A673 (cell line): ENCODE measurements at regions not wholly inside any gene's neighbourhood (a gene's known extent, or its start where the extent isn't known, plus 50 kb on each side); places are given as distances from the start of the nearest gene placed in this dataset.
A peak's percentile ranks its signal among the peaks of the same experiment; 100 is the strongest.
"Not testable (repeated sequence)": the region's sequence is repeated elsewhere in the genome, so short reads cannot be mapped to it uniquely, and the experiment has no call there.

Experiments
- BruUV-seq: library from RNA; stranded (reverse); fragments of 400-500 nt; replicated peaks from 2 replicates; lab custom pipeline; 2021; lab: Mats Ljungman, UMichigan
- CTCF ChIA-PET: fragments of 300-600 bp; sonication (Branson Sonifier 250); formaldehyde crosslinking; loops from one replicate; lab custom pipeline; 2022; ENCODE audit warnings: antibody characterized with exemption; lab: Charles Lee
- POLR2A ChIA-PET: fragments of 300-600 bp; sonication (Branson Sonifier 250); formaldehyde crosslinking; loops from one replicate; lab custom pipeline; 2022; ENCODE audit warnings: antibody characterized with exemption; ENCODE audit not compliant: low non-redundant PET; lab: Charles Lee
- DNase-seq: peaks from one replicate; pipeline ENCODE4 v3.0.0-alpha.2; 2015; ENCODE audit warnings: low spot score
- H3K27ac ChIP-seq: fragments of 200-600 bp; sonication (generic); 2 replicates; pipeline ENCODE4 v1.5.1; 2016; ENCODE audit warnings: mixed run types, low read depth, mild to moderate bottlenecking, mixed read lengths, antibody characterized with exemption, low read length; ENCODE audit not compliant: poor library complexity, severe bottlenecking
- H3K27me3 ChIP-seq: fragments of 200-600 bp; sonication (generic); replicated peaks from 2 replicates; pipeline ENCODE4 v1.6.1; 2017; ENCODE audit warnings: mixed run types, low read depth, mild to moderate bottlenecking, mixed read lengths, antibody characterized with exemption, low read length; ENCODE audit not compliant: insufficient read depth, poor library complexity
- H3K36me3 ChIP-seq: fragments of 200-600 bp; sonication (generic); 2 replicates; pipeline ENCODE4 v1.6.1; 2016; ENCODE audit warnings: mixed run types, mild to moderate bottlenecking, mixed read lengths, antibody characterized with exemption, low read length; ENCODE audit not compliant: insufficient read depth, poor library complexity, severe bottlenecking
- H3K4me1 ChIP-seq: fragments of 200-600 bp; sonication (generic); 2 replicates; pipeline ENCODE4 v1.6.1; 2017; ENCODE audit warnings: mixed run types, mild to moderate bottlenecking, mixed read lengths, antibody characterized with exemption, low read length; ENCODE audit not compliant: insufficient read depth, poor library complexity, severe bottlenecking
- H3K4me3 ChIP-seq: fragments of 200-600 bp; sonication (generic); 2 replicates; pipeline ENCODE4 v1.5.1; 2016; ENCODE audit warnings: low read depth, mixed run types, mild to moderate bottlenecking, mixed read lengths, low read length; ENCODE audit not compliant: poor library complexity, severe bottlenecking
- H3K9me3 ChIP-seq: fragments of 200-600 bp; sonication (generic); 2 replicates; pipeline ENCODE4 v1.6.1; 2016; ENCODE audit warnings: mixed run types, low read depth, mild to moderate bottlenecking, mixed read lengths, antibody characterized with exemption, low read length; ENCODE audit not compliant: poor library complexity, severe bottlenecking
- intact Hi-C: fragments of 100-400 bp; cut with micrococcal nuclease; formaldehyde crosslinking; loops from one replicate; pipeline ENCODE4 v1.10.0; 2022; ENCODE audit not compliant: unreplicated experiment

DNA sequence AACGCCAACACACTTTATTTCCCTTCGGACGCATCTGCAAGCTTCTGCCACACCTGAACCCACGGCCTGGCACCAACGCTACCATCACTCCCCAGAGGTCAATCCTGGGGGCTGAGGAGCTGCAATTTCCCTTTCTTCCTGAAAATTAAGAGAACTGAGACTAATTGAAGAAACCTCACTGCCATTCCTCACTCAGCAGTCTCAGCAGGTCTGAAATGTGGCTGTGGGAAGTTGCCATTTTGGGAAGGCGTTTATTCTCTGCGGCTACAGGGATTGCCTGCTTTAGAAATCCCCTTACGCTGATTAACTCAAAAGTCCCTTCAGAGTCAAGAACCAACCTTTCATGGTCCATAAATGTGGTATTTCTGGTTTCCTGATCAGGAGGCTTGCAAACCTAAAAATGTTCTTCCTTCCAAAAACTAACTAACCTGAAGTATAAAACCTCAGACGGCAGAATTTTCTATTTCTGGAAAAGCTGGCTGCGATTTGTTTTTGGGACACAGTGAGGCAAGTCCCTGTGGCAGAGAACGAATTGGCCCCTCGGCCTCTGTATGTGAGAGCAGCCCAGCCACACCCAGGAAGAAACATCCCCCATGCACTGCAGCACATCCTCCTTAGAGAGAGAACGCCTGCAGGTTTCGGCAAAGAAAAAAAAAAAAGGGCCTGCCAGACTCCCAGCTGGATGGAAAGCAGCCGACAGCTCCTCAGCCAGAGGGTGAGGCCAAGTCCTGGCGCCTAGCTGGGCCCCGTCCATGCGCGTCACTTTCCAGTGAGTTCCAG, 5404.8 kb upstream of the TPTE start:
- H3K27me3 ChIP-seq, H3K4me1 ChIP-seq, DNase-seq, H3K27ac ChIP-seq, BruUV-seq, H3K4me3 ChIP-seq, POLR2A ChIA-PET, CTCF ChIA-PET, H3K9me3 ChIP-seq, H3K36me3 ChIP-seq, intact Hi-C loops: not testable (repeated sequence)

DNA sequence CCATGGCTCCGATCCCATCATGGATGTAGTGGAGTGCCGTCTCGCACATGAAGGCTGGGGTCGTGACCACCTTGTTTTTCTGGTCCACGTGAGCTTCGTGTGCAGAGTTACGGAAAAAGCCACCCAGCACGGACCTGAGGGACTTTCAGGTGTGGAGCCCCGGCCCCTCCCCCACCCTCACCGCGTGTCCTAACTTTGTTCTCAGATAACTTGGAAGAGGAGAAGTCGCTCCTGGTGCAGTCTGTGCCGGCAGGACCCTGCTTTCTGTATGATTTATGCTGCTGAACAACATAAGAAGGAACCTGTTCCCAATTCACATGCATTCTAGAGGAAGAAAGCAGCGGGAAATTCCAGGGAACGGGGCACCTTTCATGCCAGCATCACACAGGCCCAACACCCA, 5404.2 kb upstream of the TPTE start:
- DNase-seq, BruUV-seq, POLR2A ChIA-PET, H3K4me3 ChIP-seq, H3K4me1 ChIP-seq, H3K27ac ChIP-seq, CTCF ChIA-PET, H3K36me3 ChIP-seq, intact Hi-C loops, H3K9me3 ChIP-seq, H3K27me3 ChIP-seq: not testable (repeated sequence)

DNA sequence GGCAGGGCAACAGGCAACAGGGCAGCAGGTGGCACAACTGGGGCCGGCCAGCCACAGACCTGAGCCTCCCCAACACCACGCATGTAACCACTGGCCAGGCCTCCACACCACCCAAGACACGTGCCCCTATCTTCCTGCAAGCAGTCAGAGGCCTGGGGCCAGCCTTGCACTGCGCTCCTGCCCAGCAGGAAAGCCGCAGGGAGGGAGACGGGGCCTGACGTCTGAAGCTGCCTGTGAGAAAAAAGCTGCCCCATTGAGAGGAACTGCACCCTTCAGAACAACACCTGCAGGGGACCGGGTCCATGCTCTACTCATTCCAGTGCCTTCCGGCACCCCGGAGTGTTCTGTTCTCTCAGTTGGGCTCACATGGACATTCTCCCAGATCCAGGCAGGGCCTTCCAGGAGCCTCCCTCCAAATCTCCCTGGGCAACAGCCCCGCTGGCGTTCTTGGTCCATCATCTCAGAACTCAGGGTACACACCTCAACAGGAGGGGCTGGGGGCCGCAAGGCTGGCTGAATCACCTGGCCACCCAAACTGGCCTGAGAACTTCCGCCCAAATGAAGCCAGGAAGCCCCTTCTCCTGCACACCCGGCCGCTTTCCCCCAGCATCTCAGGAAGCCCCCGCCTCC, 5403.6 kb upstream of the TPTE start:
- intact Hi-C loops, H3K27me3 ChIP-seq, H3K9me3 ChIP-seq, H3K4me1 ChIP-seq, CTCF ChIA-PET, H3K27ac ChIP-seq, H3K36me3 ChIP-seq, H3K4me3 ChIP-seq, POLR2A ChIA-PET, DNase-seq, BruUV-seq: not testable (repeated sequence)

DNA sequence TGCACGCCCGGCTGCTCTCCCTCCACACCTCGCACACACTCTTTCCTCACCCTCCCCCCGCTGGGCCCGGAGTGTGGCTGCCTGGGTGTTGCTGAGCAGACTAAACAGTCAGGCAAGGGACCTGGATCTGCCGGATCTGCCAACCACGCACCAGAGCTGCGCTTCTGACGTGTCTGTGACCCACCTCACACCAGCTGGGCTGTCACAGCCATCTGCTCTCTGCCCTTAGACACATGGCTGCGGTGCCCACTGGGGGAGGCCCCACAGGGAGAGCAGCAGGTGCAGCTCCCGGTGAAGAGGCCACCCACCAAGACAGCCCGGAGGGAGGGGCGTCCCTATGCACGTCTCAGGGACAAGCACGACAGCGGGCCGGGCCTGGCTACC, 5403.1 kb upstream of the TPTE start:
- POLR2A ChIA-PET, CTCF ChIA-PET: not testable (repeated sequence)

DNA sequence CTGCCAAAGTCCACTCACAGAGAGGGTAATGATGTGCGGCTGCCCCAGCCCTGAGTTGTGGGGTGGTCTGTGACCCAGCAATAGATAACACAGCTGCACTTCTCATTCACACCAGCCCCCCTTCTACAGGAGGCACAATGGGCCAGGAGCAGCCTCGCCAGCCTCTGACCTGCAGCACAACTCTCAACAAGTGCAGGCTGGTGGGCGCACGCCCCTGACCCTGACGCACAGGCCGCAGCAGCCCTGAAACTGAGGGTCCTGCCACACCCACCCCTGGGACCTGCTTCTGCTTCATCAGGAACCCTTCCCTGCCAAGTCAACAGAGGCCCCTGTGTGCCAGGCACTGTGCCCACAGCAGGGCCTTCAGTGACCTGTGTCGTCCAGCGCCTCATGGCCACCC, 5402.2 kb upstream of the TPTE start:
- DNase-seq, H3K9me3 ChIP-seq, H3K4me1 ChIP-seq, H3K27me3 ChIP-seq, H3K36me3 ChIP-seq, CTCF ChIA-PET, intact Hi-C loops, BruUV-seq, POLR2A ChIA-PET, H3K4me3 ChIP-seq, H3K27ac ChIP-seq: not testable (repeated sequence)

More for the DNA sequence above, 5403.1 kb upstream of the TPTE start:
- H3K36me3 ChIP-seq, H3K27ac ChIP-seq, H3K4me3 ChIP-seq, H3K9me3 ChIP-seq, H3K4me1 ChIP-seq, H3K27me3 ChIP-seq, DNase-seq, intact Hi-C loops, BruUV-seq: not testable (repeated sequence)

DNA sequence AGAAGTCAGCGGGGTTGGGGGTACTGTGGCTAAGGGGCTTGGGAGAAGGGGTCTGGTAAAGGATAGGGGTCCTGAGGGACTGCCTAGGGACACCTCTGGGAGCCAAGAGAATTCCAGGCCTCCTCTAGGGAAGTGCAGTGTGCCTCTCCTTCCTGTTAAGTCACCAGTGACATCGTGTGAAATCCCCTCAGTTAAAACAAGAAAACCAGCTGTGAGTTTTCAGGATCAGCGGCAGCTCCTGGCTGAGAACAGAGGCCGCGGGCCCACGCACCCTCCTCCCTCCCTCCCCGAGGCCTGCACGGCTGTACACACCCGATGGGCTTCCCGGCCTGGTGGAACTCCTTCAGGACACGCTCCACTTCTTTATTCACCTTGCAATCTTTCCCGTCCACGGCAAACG, 5400.0 kb upstream of the TPTE start:
- peak; percentile 26 for DNase-seq
- CTCF ChIA-PET = not testable (repeated sequence)

DNA sequence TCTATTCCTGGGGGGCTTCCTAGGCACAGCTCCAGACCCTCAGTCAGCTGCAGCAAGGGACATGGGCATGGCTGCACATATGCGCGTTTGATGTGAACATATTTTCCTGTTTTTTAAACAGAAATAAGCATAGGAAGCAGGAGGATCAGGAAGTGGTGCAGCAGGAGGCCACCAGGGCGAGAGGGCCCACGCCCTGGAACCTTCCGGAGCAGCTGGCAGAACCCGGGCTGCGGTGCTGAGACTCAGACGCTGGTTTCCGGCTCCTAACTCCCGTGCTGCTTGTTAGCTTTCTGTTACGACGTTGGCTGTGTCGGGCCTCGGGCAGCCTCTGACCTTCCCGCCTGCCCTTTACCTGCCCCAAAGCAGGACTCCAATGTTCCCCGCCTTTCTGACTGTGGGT, 5399.5 kb upstream of the TPTE start:
- BruUV-seq, CTCF ChIA-PET: not testable (repeated sequence)

More for the DNA sequence above, 5400.0 kb upstream of the TPTE start:
- H3K4me1 ChIP-seq, intact Hi-C loops, H3K9me3 ChIP-seq, H3K27ac ChIP-seq, BruUV-seq, POLR2A ChIA-PET, H3K4me3 ChIP-seq, H3K27me3 ChIP-seq, H3K36me3 ChIP-seq: not testable (repeated sequence)

More for the DNA sequence above, 5399.5 kb upstream of the TPTE start:
- intact Hi-C loops, H3K27ac ChIP-seq, H3K4me3 ChIP-seq, H3K4me1 ChIP-seq, H3K9me3 ChIP-seq, H3K27me3 ChIP-seq, POLR2A ChIA-PET, DNase-seq, H3K36me3 ChIP-seq: not testable (repeated sequence)
